Calu3 (cell line): ENCODE measurements at regions not wholly inside any gene's neighbourhood (a gene's known extent, or its start where the extent isn't known, plus 50 kb on each side); places are given as distances from the start of the nearest gene placed in this dataset.

Experiments used
- BruUV-seq: library from RNA; stranded (reverse); fragments of 400-500 nt; replicated peaks from 2 replicates; lab custom pipeline; 2021; lab: Mats Ljungman, UMichigan
- CTCF ChIA-PET: fragments of 300-600 bp; sonication (Branson Sonifier 250); formaldehyde crosslinking; loops from one replicate; lab custom pipeline; 2022; ENCODE audit warnings: antibody characterized with exemption; lab: Charles Lee
- DNase-seq: peaks from one replicate; pipeline ENCODE4 v3.0.0; 2022
- H3K27ac Mint-ChIP-seq: one replicate; pipeline ENCODE4 v1.8.0; 2022; ENCODE audit warnings: mixed read lengths; ENCODE audit not compliant: unreplicated experiment
- H3K27me3 Mint-ChIP-seq: one replicate; pipeline ENCODE4 v1.8.0; 2022; ENCODE audit warnings: mixed read lengths; ENCODE audit not compliant: unreplicated experiment
- H3K36me3 Mint-ChIP-seq: one replicate; pipeline ENCODE4 v1.8.0; 2022; ENCODE audit warnings: mild to moderate bottlenecking, moderate library complexity, mixed read lengths; ENCODE audit not compliant: insufficient read depth, unreplicated experiment
- H3K4me1 Mint-ChIP-seq: one replicate; pipeline ENCODE4 v1.8.0; 2022; ENCODE audit warnings: mild to moderate bottlenecking, low read depth, mixed read lengths; ENCODE audit not compliant: unreplicated experiment
- H3K4me3 Mint-ChIP-seq: one replicate; pipeline ENCODE4 v1.8.0; 2022; ENCODE audit warnings: mild to moderate bottlenecking, low read depth, moderate library complexity, mixed read lengths; ENCODE audit not compliant: unreplicated experiment
- H3K9me3 Mint-ChIP-seq: one replicate; pipeline ENCODE4 v1.8.0; 2022; ENCODE audit warnings: low read depth, mixed read lengths; ENCODE audit not compliant: unreplicated experiment
- intact Hi-C: fragments of 100-400 bp; cut with micrococcal nuclease; formaldehyde crosslinking; loops from one replicate; pipeline ENCODE4 v1.10.0; 2022; ENCODE audit not compliant: unreplicated experiment
- TF ChIP-seq, protein P1 (sequence below): fragments of 200-600 bp; IDR thresholded peaks from one replicate; pipeline ENCODE4 v1.8.0; 2022; ENCODE audit warnings: antibody characterized with exemption; ENCODE audit not compliant: unreplicated experiment

DNA sequence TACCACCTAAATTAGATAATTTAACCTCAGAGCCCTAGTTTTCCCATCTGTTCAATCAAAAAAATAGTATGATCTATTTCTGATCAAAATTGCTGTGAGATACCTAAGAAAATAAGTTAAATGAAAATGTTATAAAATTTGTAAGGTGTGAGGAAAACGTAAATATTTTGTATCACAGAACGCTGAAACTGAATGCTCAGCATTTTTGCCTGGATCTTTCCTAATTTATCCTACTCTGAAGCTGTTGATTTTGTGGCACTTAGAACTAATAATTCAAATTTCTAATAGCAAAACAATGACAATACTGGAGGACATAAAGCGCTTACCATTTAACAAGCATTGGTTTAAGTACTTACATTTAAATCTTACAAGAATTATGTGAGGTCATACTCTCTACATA is 674.2 kb downstream of the FAM181B start:
- no peaks in the 10 kb centered on the region for H3K4me1 Mint-ChIP-seq
- H3K27me3 Mint-ChIP-seq = no peaks in the 10 kb centered on the region
- intact Hi-C loops = no loop called here
- no peak overlapping the region for H3K4me3 Mint-ChIP-seq
- CTCF ChIA-PET = no interaction called here
- no peaks in the 10 kb centered on the region for H3K36me3 Mint-ChIP-seq
- no peak for DNase-seq
- BruUV-seq = no TSS peak
- H3K27ac Mint-ChIP-seq = no peak overlapping the region
- TF ChIP-seq, protein P1, sequence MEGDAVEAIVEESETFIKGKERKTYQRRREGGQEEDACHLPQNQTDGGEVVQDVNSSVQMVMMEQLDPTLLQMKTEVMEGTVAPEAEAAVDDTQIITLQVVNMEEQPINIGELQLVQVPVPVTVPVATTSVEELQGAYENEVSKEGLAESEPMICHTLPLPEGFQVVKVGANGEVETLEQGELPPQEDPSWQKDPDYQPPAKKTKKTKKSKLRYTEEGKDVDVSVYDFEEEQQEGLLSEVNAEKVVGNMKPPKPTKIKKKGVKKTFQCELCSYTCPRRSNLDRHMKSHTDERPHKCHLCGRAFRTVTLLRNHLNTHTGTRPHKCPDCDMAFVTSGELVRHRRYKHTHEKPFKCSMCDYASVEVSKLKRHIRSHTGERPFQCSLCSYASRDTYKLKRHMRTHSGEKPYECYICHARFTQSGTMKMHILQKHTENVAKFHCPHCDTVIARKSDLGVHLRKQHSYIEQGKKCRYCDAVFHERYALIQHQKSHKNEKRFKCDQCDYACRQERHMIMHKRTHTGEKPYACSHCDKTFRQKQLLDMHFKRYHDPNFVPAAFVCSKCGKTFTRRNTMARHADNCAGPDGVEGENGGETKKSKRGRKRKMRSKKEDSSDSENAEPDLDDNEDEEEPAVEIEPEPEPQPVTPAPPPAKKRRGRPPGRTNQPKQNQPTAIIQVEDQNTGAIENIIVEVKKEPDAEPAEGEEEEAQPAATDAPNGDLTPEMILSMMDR = no peak
- H3K9me3 Mint-ChIP-seq = peaks cover 3% of the 10 kb centered on the region

DNA sequence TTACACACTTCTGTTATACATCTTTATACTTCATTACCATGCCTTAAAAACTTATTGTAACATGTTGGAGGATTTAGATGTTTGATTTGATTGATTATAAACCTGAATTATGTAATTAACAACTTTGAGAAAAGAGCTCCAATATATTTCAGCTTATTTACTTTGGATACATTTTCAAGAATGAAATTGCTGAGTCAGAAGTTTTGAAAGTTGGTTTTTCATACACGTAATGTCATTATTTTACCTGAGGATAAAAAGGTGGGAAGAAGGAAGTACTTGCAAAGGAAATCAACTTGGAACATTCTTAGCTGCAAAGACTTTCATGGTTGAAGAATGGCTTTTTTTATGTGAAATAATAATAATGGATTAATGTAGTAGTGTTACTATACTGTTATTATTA is 677.2 kb downstream of the FAM181B start:
- H3K27me3 Mint-ChIP-seq = no peaks in the 10 kb centered on the region
- CTCF ChIA-PET = no interaction called here
- BruUV-seq = no TSS peak
- no peaks in the 10 kb centered on the region for H3K36me3 Mint-ChIP-seq
- intact Hi-C loops = no loop called here
- no peak overlapping the region for H3K27ac Mint-ChIP-seq
- H3K4me1 Mint-ChIP-seq = no peaks in the 10 kb centered on the region
- H3K9me3 Mint-ChIP-seq = peaks cover 6% of the 10 kb centered on the region
- no peak for DNase-seq
- TF ChIP-seq, protein P1 = no peak
- no peak overlapping the region for H3K4me3 Mint-ChIP-seq

DNA sequence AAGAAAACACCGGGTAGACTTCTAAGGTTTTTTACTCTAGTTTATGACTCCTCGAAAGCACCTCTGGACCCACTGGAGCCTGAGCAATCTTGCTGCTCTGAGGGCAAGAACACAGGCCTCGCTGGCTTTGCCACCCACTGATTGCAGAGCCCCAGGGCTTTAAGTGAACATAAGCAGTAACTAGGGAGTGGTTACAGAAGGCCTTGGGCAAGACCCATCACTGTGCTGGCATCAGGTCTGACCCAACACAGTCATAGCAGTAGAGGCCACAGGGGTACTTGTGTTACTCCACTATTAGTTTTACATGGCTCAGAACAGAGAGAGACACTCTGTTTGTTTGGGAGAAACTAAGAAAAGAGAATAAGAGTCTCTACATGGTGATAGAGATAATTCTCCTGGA is 684.5 kb downstream of the FAM181B start:
- no peaks in the 10 kb centered on the region for H3K36me3 Mint-ChIP-seq
- no peaks in the 10 kb centered on the region for H3K4me1 Mint-ChIP-seq
- BruUV-seq = no TSS peak
- peaks cover 14% of the 10 kb centered on the region for H3K9me3 Mint-ChIP-seq
- intact Hi-C loops = no loop called here
- TF ChIP-seq, protein P1 = no peak
- CTCF ChIA-PET = no interaction called here
- DNase-seq = no peak
- H3K27me3 Mint-ChIP-seq = no peaks in the 10 kb centered on the region
- no peak overlapping the region for H3K27ac Mint-ChIP-seq
- no peak overlapping the region for H3K4me3 Mint-ChIP-seq

DNA sequence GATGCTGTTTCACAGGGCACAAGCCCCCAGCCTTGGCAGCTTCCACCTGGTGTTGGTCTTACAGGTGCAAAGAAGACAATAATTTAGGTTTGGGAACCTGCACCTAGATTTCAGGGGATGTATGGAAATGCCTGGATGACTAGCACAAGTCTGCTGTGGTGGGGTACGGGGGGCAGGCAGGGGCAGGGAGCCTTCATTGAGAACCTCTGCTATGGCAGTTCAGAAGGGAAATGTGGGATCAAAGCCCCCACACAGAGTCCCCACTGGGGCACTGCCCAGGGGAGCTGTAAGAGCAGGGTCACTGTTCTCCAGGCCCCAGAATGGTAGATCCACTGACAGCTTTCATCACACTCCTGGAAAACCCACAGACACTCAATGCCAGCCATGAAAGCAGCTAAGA is 686.5 kb downstream of the FAM181B start:
- CTCF ChIA-PET = no interaction called here
- no peak for DNase-seq
- intact Hi-C loops = no loop called here
- TF ChIP-seq, protein P1 = no peak
- BruUV-seq = no TSS peak
- Mint-ChIP-seq H3K9me3 (peaks cover 10% of the 10 kb centered on the region), H3K4me3 (no peak overlapping the region), H3K27ac (no peak overlapping the region), H3K4me1 (no peaks in the 10 kb centered on the region), H3K27me3 (no peaks in the 10 kb centered on the region), H3K36me3 (no peaks in the 10 kb centered on the region)

DNA sequence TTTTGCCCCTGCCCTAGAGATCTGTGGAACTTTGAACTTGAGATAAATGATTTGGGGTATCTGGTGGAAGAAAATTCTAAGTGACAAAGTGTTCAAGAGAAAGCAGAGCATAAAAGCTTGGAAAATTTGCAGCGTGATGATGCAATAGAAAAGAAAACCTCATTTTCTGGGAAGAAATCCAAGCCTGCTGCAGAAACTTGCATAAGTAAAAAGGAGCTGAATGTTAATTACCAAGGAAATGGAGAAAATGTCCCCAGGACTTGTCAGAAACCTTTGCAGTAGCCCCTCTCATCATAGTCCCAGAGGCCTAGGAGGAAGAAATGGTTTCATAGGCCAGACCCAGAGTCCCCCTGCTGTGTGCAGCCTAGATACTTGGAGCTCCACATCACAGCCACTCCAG is 686.9 kb downstream of the FAM181B start:
- CTCF ChIA-PET = no interaction called here
- peaks cover 10% of the 10 kb centered on the region for H3K9me3 Mint-ChIP-seq
- TF ChIP-seq, protein P1 = no peak
- no peak overlapping the region for H3K27ac Mint-ChIP-seq
- no peaks in the 10 kb centered on the region for H3K4me1 Mint-ChIP-seq
- intact Hi-C loops = no loop called here
- DNase-seq = no peak
- H3K27me3 Mint-ChIP-seq = no peaks in the 10 kb centered on the region
- no peak overlapping the region for H3K4me3 Mint-ChIP-seq
- no TSS peak for BruUV-seq
- no peaks in the 10 kb centered on the region for H3K36me3 Mint-ChIP-seq
